LNCaP clone FGC (cell line): ENCODE measurements at regions not wholly inside any gene's neighbourhood (a gene's known extent, or its start where the extent isn't known, plus 50 kb on each side); places are given as distances from the start of the nearest gene placed in this dataset.
A peak's percentile ranks its signal among the peaks of the same experiment; 100 is the strongest.
"Not testable (repeated sequence)": the region's sequence is repeated elsewhere in the genome, so short reads cannot be mapped to it uniquely, and the experiment has no call there.

Source experiments
- DNase-seq: peaks from one replicate; pipeline ENCODE4 v3.0.0-alpha.2; 2011; ENCODE audit warnings: low read depth
- H3K4me3 ChIP-seq: 2 replicates; pipeline ENCODE4 v1.5.1; 2011; ENCODE audit warnings: mild to moderate bottlenecking, low read depth, low read length, control low read depth

DNA sequence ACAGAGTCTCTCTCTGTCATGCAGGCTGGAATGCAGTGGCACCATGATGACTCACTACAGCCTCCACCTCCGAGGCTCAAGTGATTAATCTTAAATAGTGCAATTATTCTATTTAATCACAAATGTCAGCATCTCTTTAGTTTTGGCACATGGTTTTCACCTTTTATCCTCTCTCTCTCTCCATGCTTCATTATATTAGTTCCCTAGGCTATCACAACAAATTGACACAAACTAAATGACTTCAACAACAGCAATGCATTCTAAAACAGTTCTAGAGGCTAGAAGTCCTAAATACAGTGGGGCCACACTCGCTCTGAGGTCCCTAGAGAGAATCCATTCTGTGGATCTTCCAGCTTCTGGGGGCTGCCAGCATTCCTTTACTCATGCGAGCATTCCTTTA lies 178.2 kb upstream of the ZNG1F start:
- not testable (repeated sequence) for DNase-seq

DNA sequence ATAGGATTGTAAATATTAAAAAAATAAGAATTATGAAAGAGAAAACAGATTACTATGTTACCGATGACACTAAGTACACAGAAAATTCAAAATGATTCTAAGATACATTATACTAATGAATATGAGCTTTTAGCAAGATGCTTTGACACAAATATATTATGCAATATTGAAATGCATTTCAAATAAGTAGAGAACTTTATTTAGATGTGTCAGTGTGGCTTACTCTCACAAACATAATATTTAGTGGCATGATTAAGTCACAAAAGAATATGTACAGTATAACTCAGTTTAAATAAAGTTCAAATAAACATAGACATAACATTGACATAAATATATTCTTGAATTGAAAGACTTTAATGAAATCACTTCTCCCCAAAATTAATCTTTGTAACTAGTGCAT lies 172.7 kb upstream of the ZNG1F start:
- not testable (repeated sequence) for H3K4me3 ChIP-seq, DNase-seq

More for the DNA sequence above, 178.2 kb upstream of the ZNG1F start:
- not testable (repeated sequence) for H3K4me3 ChIP-seq

GRCh38 chr9:41359116-41359515 lies 170.0 kb upstream of the ZNG1F start:
- peak overlapping the region; percentile 65 for H3K4me3 ChIP-seq
- DNase-seq = not testable (repeated sequence)

DNA sequence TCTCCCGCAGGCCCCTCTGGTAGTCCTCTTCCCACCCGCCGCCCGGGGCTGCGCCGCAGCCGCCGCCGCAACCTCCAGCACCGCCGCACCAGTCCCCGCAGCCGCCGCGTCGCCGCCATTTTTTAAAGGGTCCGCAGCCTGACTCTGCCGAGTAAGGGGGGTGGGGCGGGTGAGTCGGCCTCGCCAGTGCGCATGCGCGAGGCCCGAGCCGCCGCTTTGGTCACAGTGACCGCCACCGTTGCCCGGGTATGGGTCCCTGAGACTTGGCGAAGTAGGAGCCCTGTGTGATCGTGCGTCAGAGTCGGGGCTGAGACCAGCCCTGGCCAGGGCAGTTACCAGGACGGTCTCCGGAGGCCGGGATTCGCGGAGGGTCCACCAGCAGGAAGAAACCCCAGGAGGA lies 169.6 kb upstream of the ZNG1F start:
- DNase-seq = not testable (repeated sequence)
- H3K4me3 ChIP-seq = peak overlapping the region; percentile 65

- peak overlapping the region; percentile 65 for H3K4me3 ChIP-seq
- not testable (repeated sequence) for DNase-seq
Measured at GRCh38 chr9:41357918-41358404, 168.8 kb upstream of the ZNG1F start.

DNA sequence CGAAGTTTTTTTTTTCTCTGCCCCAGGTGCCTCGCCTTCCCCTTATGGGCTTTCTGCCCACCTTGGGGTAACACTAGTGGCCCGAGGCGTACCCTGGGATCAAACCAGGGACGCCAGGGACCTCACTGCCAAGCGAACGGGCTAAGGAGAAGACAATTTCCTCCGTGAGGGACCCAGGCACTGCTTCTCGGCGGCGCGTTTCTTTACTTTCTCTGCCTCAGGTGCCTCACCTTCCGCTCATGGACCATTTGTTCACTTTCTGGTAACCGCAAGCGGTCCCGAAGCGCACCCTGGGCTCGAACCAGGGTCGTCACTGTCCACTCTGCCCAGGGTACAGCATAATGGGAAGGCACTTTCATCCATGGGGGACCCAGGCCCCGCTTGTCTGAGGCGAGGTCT lies 168.2 kb upstream of the ZNG1F start:
- DNase-seq, H3K4me3 ChIP-seq: not testable (repeated sequence)

GRCh38 chr9:41356588-41357349 lies 167.7 kb upstream of the ZNG1F start:
- H3K4me3 ChIP-seq, DNase-seq: not testable (repeated sequence)

- not testable (repeated sequence) for DNase-seq, H3K4me3 ChIP-seq
Measured at GRCh38 chr9:41355712-41356450, 166.8 kb upstream of the ZNG1F start.

- H3K4me3 ChIP-seq = not testable (repeated sequence)
Measured at GRCh38 chr9:41354978-41355377, 165.9 kb upstream of the ZNG1F start.

DNA sequence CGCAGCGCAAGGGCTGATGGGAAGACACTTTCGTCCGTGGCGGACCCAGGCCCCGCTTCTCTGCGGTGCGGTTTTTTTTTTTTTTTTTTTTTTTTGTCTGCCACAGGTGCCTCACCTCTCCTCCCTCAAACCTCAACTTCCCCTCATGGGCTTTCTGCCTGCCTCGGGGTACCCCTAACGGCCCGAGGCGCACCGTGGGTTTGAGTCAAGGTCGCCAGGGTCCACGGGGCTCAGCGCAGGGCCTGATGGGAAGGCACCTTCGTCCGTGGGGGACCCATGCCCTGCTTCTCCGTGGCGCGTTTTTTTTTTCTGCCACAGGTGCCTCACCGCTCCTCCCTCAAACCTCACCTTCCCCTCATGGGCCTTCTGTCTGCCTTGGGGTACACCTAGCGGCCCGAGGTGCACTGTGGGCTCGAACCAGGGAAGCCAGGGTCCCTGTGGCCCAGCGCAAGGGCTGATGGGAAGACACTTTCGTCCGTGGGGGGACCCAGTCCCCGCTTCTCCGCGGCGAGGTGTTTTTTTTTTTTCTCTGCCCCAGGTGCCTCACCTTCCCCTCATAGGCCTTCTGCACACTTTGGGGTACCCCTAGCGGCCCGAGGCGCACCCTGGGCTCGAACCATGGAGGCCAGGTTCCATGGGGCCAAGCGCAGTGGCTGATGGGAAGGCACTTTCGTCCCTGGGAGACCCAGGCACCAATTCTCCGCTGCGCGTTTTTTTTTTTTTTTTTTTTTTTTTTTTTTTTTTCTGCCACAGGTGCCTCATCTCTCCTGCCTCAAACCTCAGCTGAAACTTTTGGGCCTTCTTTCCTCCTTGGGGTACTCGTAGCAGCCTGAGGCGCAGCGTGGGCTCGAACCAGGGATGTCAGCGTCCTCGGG lies 165.2 kb upstream of the ZNG1F start:
- DNase-seq = not testable (repeated sequence)
- peak overlapping the region; percentile 36 for H3K4me3 ChIP-seq

More at GRCh38 chr9:41354978-41355377, 165.9 kb upstream of the ZNG1F start:
- not testable (repeated sequence) for DNase-seq

GRCh38 chr9:41353026-41353425 lies 163.9 kb upstream of the ZNG1F start:
- DNase-seq, H3K4me3 ChIP-seq: not testable (repeated sequence)

GRCh38 chr9:41352390-41352789 lies 163.3 kb upstream of the ZNG1F start:
- not testable (repeated sequence) for DNase-seq, H3K4me3 ChIP-seq

- H3K4me3 ChIP-seq, DNase-seq: not testable (repeated sequence)
Measured at GRCh38 chr9:41347893-41348292, 158.8 kb upstream of the ZNG1F start.

GRCh38 chr9:41332562-41332961 lies 143.4 kb upstream of the ZNG1F start:
- not testable (repeated sequence) for DNase-seq, H3K4me3 ChIP-seq

- DNase-seq, H3K4me3 ChIP-seq: not testable (repeated sequence)
Measured at GRCh38 chr9:41321277-41321676, 132.2 kb upstream of the ZNG1F start.

- not testable (repeated sequence) for H3K4me3 ChIP-seq, DNase-seq
Measured at GRCh38 chr9:41308953-41309352, 119.8 kb upstream of the ZNG1F start.

DNA sequence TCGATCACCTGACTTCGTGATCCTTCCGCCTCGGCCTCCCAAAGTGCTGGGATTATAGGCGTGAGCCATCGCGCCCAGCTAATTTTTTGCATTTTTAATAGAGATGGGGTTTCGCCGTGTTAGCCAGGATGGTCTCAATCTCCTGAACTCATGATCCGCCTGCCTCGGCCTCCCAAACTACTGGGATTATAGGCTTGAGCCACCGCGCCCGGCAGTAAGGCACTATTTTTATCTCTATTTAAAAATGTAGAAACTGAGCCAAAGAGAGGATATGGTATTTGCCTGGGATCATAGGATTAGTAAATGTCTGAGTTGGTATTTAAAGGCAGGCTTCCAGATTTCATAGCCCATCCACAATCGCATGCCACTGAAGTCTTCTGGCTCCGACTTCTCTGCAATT lies 96.6 kb upstream of the ZNG1F start:
- not testable (repeated sequence) for DNase-seq

GRCh38 chr9:41280299-41281238 lies 91.5 kb upstream of the ZNG1F start:
- DNase-seq, H3K4me3 ChIP-seq: not testable (repeated sequence)

More for the DNA sequence above, 96.6 kb upstream of the ZNG1F start:
- not testable (repeated sequence) for H3K4me3 ChIP-seq
